Coronary artery (tissue), 2 donors: ENCODE measurements at regions not wholly inside any gene's neighbourhood (a gene's known extent, or its start where the extent isn't known, plus 50 kb on each side); places are given as distances from the start of the nearest gene placed in this dataset.

Experiments used
- DNase-seq: peaks from one replicate; pipeline ENCODE4 v3.0.0-alpha.2; 2017; ENCODE audit warnings: low spot score
- H3K27ac ChIP-seq, 2 donors: fragments of 200-600 bp; sonication (generic); one replicate each; pipeline ENCODE4 v1.5.1; 2016 to 2019
- H3K4me3 ChIP-seq: fragments of 200-600 bp; sonication (generic); 2 replicates; pipeline ENCODE4 v1.5.1; 2016; ENCODE audit warnings: mild to moderate bottlenecking, moderate library complexity
- TF ChIP-seq, protein P1 (sequence below): fragments of 200-600 bp; sonication (generic); IDR thresholded peaks from one replicate; pipeline ENCODE4 v1.5.1; 2019; ENCODE audit warnings: antibody characterized with exemption

- no peak for DNase-seq
- TF ChIP-seq, protein P1, sequence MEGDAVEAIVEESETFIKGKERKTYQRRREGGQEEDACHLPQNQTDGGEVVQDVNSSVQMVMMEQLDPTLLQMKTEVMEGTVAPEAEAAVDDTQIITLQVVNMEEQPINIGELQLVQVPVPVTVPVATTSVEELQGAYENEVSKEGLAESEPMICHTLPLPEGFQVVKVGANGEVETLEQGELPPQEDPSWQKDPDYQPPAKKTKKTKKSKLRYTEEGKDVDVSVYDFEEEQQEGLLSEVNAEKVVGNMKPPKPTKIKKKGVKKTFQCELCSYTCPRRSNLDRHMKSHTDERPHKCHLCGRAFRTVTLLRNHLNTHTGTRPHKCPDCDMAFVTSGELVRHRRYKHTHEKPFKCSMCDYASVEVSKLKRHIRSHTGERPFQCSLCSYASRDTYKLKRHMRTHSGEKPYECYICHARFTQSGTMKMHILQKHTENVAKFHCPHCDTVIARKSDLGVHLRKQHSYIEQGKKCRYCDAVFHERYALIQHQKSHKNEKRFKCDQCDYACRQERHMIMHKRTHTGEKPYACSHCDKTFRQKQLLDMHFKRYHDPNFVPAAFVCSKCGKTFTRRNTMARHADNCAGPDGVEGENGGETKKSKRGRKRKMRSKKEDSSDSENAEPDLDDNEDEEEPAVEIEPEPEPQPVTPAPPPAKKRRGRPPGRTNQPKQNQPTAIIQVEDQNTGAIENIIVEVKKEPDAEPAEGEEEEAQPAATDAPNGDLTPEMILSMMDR: no peak
- H3K27ac ChIP-seq: no peak overlapping the region
- no peak overlapping the region for H3K4me3 ChIP-seq
These were observed 500.3 kb upstream of the CDH11 start for GRCh38 chr16:65622151-65622550.

- no peak overlapping the region for H3K4me3 ChIP-seq
- no peak overlapping the region for H3K27ac ChIP-seq
- TF ChIP-seq, protein P1: no peak
- DNase-seq: no peak
These were observed 499.8 kb upstream of the CDH11 start for GRCh38 chr16:65621640-65622039.

- no peak overlapping the region for H3K27ac ChIP-seq
- TF ChIP-seq, protein P1: no peak
- H3K4me3 ChIP-seq: no peak overlapping the region
- DNase-seq: no peak
These were observed 497.7 kb upstream of the CDH11 start for GRCh38 chr16:65619606-65620005.

DNA sequence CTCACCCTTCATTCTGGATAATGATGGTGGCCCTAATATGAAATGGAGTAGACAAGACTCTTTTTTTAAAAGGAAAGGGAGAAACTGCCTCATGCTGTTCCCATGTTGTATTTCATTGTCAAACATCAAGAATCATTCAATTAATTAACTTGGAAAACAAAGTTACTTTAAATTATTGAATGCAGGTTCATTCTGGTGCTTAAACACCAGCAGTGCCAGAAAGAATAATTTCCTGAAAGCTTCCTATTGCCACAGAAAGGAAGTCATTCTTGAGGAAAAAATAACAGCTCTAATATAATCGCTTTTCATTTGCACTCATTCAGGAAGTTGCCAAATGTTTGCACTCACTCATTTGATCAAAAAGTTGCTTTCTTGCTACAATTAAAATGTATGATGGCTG is 497.1 kb upstream of the CDH11 start:
- TF ChIP-seq, protein P1: no peak
- no peak for DNase-seq
- H3K27ac ChIP-seq: no peak overlapping the region
- H3K4me3 ChIP-seq: no peak overlapping the region

DNA sequence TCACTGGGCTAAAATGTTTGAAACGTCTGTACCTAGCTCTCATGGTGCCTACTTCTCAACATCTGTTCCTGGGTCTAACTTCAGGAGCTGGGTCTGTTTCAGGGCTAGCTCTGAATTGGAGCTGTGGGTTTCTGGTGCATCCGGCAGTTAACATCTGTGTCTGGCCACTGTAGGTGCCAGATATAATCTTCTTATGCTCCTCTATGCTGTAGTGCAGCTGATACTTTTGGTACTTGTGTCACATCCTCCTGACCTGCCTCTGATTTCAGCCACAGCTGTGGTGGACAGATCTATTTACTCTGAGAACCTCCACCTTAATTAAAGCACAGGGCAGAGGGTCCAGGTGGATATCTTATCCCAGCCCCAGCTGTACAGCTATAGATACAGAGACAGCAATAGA is 496.5 kb upstream of the CDH11 start:
- DNase-seq: no peak
- TF ChIP-seq, protein P1: no peak
- Histone ChIP-seq H3K4me3 (no peak overlapping the region), H3K27ac (no peak overlapping the region)

- DNase-seq: no peak
- TF ChIP-seq, protein P1: no peak
- H3K4me3 ChIP-seq: no peak overlapping the region
- H3K27ac ChIP-seq: no peak overlapping the region
These were observed 495.6 kb upstream of the CDH11 start for GRCh38 chr16:65617421-65617820.

GRCh38 chr16:65608455-65608854 is 486.6 kb upstream of the CDH11 start:
- DNase-seq: no peak
- Histone ChIP-seq H3K4me3 (no peak overlapping the region), H3K27ac (no peak overlapping the region)
- TF ChIP-seq, protein P1: no peak
